Astrocyte (in vitro differentiated cells and primary cell): ENCODE measurements at regions not wholly inside any gene's neighbourhood (a gene's known extent, or its start where the extent isn't known, plus 50 kb on each side); places are given as distances from the start of the nearest gene placed in this dataset.
A peak's percentile ranks its signal among the peaks of the same experiment; 100 is the strongest.

Source experiments
- DNase-seq: peaks from one replicate; pipeline ENCODE4 v3.0.0-alpha.2; 2010; ENCODE audit warnings: low read depth
- FAIRE-seq: peaks from 2 replicates; lab custom pipeline; 2011; peaks lifted over from hg19 to GRCh38; lab: Jason Lieb, UNC
- H2AFZ ChIP-seq: 2 replicates; pipeline ENCODE4 v1.6.0; 2012; ENCODE audit warnings: low read depth, low read length, inconsistent platforms
- H3K27ac ChIP-seq: 2 replicates; pipeline ENCODE4 v1.5.1; 2011; ENCODE audit warnings: low read depth, low read length, inconsistent platforms
- H3K27me3 ChIP-seq: 2 replicates; pipeline ENCODE4 v1.6.0; 2011; ENCODE audit warnings: low read length, inconsistent platforms; ENCODE audit not compliant: insufficient read depth
- H3K36me3 ChIP-seq: 2 replicates; pipeline ENCODE4 v1.5.1; 2011; ENCODE audit warnings: low read length, inconsistent platforms; ENCODE audit not compliant: insufficient read depth
- H3K4me1 ChIP-seq: 2 replicates; pipeline ENCODE4 v1.5.1; 2011; ENCODE audit warnings: low read length, inconsistent platforms; ENCODE audit not compliant: insufficient read depth
- H3K4me2 ChIP-seq: 2 replicates; pipeline ENCODE4 v1.6.0; 2012; ENCODE audit warnings: low read length, inconsistent platforms
- H3K4me3 ChIP-seq: 2 replicates; pipeline ENCODE4 v1.5.1; 2011; ENCODE audit warnings: low read depth, mild to moderate bottlenecking, low read length, inconsistent platforms; ENCODE audit not compliant: insufficient read depth
- H3K79me2 ChIP-seq: 2 replicates; pipeline ENCODE4 v1.6.0; 2012; ENCODE audit warnings: mild to moderate bottlenecking, low read length, inconsistent platforms; ENCODE audit not compliant: insufficient read depth
- H3K9ac ChIP-seq: 2 replicates; pipeline ENCODE4 v1.6.0; 2012; ENCODE audit warnings: mild to moderate bottlenecking, low read length, inconsistent platforms
- H3K9me3 ChIP-seq: 2 replicates; pipeline ENCODE4 v1.5.1; 2012; ENCODE audit warnings: low read depth, mild to moderate bottlenecking, low read length, inconsistent platforms; ENCODE audit not compliant: insufficient read depth
- H4K20me1 ChIP-seq: 2 replicates; pipeline ENCODE4 v1.6.0; 2012; ENCODE audit warnings: low read length, inconsistent platforms; ENCODE audit not compliant: insufficient read depth
- H3K27ac Mint-ChIP-seq: one replicate; pipeline ENCODE4 v1.8.0; 2021; ENCODE audit warnings: mild to moderate bottlenecking, mixed read lengths; ENCODE audit not compliant: unreplicated experiment
- H3K27me3 Mint-ChIP-seq: one replicate; pipeline ENCODE4 v1.8.0; 2021; ENCODE audit warnings: low read depth, mixed read lengths; ENCODE audit not compliant: unreplicated experiment
- H3K36me3 Mint-ChIP-seq: one replicate; pipeline ENCODE4 v1.8.0; 2021; ENCODE audit warnings: low read depth, mixed read lengths; ENCODE audit not compliant: unreplicated experiment
- H3K4me1 Mint-ChIP-seq: one replicate; pipeline ENCODE4 v1.8.0; 2021; ENCODE audit warnings: low read depth, mixed read lengths; ENCODE audit not compliant: unreplicated experiment
- H3K4me3 Mint-ChIP-seq: one replicate; pipeline ENCODE4 v1.8.0; 2021; ENCODE audit warnings: mild to moderate bottlenecking, moderate library complexity, mixed read lengths; ENCODE audit not compliant: unreplicated experiment
- H3K9me3 Mint-ChIP-seq: one replicate; pipeline ENCODE4 v1.8.0; 2021; ENCODE audit warnings: mild to moderate bottlenecking, mixed read lengths; ENCODE audit not compliant: unreplicated experiment
- CTCF ChIP-seq: IDR thresholded peaks from 2 replicates; pipeline ENCODE4 v1.5.1; 2011; ENCODE audit warnings: low read depth, mild to moderate bottlenecking, inconsistent platforms, low read length, moderate library complexity; ENCODE audit not compliant: insufficient read depth
- EZH2 ChIP-seq: IDR thresholded peaks from 2 replicates; pipeline ENCODE4 v1.6.1; 2012; ENCODE audit warnings: mild to moderate bottlenecking, low read length, inconsistent platforms; ENCODE audit not compliant: insufficient read depth

DNA sequence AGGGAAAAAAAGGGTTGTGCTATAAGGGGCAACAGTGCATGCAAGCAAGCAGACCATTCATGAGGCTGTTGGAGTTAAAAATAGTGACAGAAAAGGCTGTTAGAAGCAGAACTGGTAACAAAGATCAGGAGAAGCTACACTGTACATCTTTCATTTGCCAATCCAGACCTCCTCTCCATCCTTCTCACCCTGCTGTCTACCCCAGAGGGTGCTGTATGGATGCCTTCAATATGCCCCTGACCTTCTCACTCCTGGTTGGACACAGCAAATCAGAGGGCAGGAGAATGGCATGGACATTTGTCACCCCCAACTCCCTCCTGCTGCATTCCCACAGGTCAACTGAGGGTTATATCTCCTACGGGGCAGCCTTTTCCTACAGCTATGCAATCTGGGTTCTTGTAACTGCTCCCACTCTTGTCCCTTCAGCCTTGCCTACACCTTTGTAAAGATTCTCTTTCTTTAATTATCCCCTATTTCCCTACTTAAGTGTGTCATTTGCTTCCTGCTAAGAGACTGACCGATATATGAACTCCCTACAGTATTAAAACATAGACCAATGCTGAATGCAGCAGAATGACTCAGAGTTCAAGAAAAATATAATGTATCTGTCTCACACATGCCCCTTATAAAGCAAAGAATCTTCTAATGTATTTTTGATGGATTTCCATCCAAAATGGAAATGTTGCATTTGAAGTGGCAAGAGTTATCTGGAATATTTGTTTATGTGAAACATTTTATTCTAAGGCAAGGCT is 169.2 kb upstream of the NCKAP5 start:
- Histone ChIP-seq H3K79me2 (no peaks in the 10 kb centered on the region), H3K36me3 (no peaks in the 10 kb centered on the region), H3K9ac (no peak overlapping the region), H3K4me3 (no peak overlapping the region), H4K20me1 (no peaks in the 10 kb centered on the region), H3K9me3 (no peaks in the 10 kb centered on the region), H3K27me3 (no peaks in the 10 kb centered on the region), H3K4me1 (peaks cover 25% of the 10 kb centered on the region), H3K4me2 (peak overlapping the region; percentile 32), H3K27ac (peak overlapping the region; percentile 26), H2AFZ (peak overlapping the region; percentile 29)
- H3K27me3 Mint-ChIP-seq, result no peaks in the 10 kb centered on the region
- DNase-seq, result peak; percentile 57
- no peak for FAIRE-seq
- peaks cover 24% of the 10 kb centered on the region for H3K4me1 Mint-ChIP-seq
- TF ChIP-seq CTCF (no peak), EZH2 (no peak)
- no peaks in the 10 kb centered on the region for H3K36me3 Mint-ChIP-seq
- H3K4me3 Mint-ChIP-seq, result no peak overlapping the region
- peaks cover 4% of the 10 kb centered on the region for H3K9me3 Mint-ChIP-seq
- H3K27ac Mint-ChIP-seq, result no peak overlapping the region

DNA sequence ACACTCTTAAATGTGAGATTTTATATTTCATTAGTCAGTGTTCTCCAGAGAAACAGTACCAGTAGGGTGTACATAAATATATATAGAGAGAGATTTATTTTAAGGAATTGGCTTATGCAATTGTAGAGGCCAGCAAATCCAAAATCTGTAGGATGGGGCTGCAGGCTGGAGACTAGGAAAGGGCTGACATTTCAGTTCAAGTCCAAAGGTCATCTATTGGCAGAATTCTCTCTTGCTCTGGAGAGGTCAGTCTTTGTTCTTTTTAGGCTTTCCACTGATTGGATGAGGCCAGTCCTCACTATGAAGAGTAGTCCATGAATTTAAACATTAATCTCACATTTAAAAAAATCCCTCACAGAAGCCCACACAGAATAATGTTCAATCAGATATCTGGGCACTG is 170.8 kb upstream of the NCKAP5 start:
- Histone ChIP-seq H4K20me1 (no peaks in the 10 kb centered on the region), H3K36me3 (no peaks in the 10 kb centered on the region), H3K4me3 (no peak overlapping the region), H3K9me3 (no peaks in the 10 kb centered on the region), H3K4me1 (peaks cover 17% of the 10 kb centered on the region), H3K27me3 (no peaks in the 10 kb centered on the region), H3K9ac (no peak overlapping the region), H2AFZ (no peak overlapping the region), H3K79me2 (no peaks in the 10 kb centered on the region), H3K27ac (no peak overlapping the region), H3K4me2 (no peak overlapping the region)
- no peak for FAIRE-seq
- H3K4me3 Mint-ChIP-seq, result no peak overlapping the region
- no peaks in the 10 kb centered on the region for H3K27me3 Mint-ChIP-seq
- TF ChIP-seq CTCF, result no peak
- no peak for TF ChIP-seq EZH2
- no peak overlapping the region for H3K27ac Mint-ChIP-seq
- H3K4me1 Mint-ChIP-seq, result peaks cover 15% of the 10 kb centered on the region
- no peak for DNase-seq
- peaks cover 3% of the 10 kb centered on the region for H3K9me3 Mint-ChIP-seq
- no peaks in the 10 kb centered on the region for H3K36me3 Mint-ChIP-seq

DNA sequence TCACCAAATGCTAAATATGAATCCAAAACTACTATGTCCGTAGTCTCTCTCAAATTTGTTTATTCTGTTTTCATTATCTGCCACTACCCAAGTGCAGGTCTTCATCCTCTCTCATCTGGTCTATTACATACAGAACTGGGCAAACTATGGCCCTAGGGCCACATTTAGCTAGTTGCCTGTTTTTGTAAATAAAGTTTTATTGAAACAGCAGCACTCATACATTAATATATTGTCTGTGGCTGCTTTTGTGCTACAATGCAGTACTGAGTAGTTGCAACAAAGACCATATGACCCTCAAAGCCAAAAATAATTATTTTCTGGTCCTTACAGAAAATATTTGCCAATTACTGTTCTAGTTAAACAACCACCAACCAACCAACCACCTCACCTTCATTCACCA is 172.2 kb upstream of the NCKAP5 start:
- Mint-ChIP-seq H3K4me3 (no peak overlapping the region), H3K36me3 (no peaks in the 10 kb centered on the region), H3K9me3 (peaks cover 3% of the 10 kb centered on the region), H3K27ac (no peak overlapping the region), H3K4me1 (peaks cover 6% of the 10 kb centered on the region), H3K27me3 (no peaks in the 10 kb centered on the region)
- no peak overlapping the region for H3K4me3 ChIP-seq
- H3K27ac ChIP-seq, result no peak overlapping the region
- H3K9me3 ChIP-seq, result no peaks in the 10 kb centered on the region
- no peak overlapping the region for H2AFZ ChIP-seq
- no peaks in the 10 kb centered on the region for H3K79me2 ChIP-seq
- H4K20me1 ChIP-seq, result no peaks in the 10 kb centered on the region
- no peaks in the 10 kb centered on the region for H3K36me3 ChIP-seq
- FAIRE-seq, result no peak
- DNase-seq, result no peak
- no peak overlapping the region for H3K9ac ChIP-seq
- peaks cover 6% of the 10 kb centered on the region for H3K4me1 ChIP-seq
- H3K4me2 ChIP-seq, result no peak overlapping the region
- TF ChIP-seq CTCF, result no peak
- no peak for TF ChIP-seq EZH2
- no peaks in the 10 kb centered on the region for H3K27me3 ChIP-seq
